MV-4-11 (cell line): ENCODE measurements at regions not wholly inside any gene's neighbourhood (a gene's known extent, or its start where the extent isn't known, plus 50 kb on each side); places are given as distances from the start of the nearest gene placed in this dataset.
"Not testable (repeated sequence)": the region's sequence is repeated elsewhere in the genome, so short reads cannot be mapped to it uniquely, and the experiment has no call there.

Experiments used
- DNase-seq: peaks from one replicate; lab custom pipeline; 2025; lab: John Stamatoyannopoulos, UW

DNA sequence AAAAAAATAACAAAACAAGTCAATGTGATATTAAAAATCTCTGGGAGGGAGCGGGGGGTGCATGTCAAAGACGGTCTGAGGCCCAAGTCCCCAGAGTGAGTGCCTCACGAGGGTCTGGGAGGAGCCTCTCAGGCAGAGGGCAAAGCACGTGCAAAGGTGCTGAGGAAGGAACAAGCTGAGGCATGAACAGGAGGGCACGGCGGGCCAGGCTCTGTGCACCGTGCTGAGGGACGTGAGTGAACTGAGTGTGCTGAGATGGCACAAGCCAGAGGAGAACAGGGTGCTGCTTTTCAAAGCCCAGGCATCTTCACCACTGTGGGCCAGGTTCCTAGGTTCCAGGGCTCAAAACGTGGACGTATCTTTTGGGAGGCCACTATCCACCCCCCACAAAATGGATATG is 142.1 kb upstream of the PHACTR3 start:
- DNase-seq = no peak

DNA sequence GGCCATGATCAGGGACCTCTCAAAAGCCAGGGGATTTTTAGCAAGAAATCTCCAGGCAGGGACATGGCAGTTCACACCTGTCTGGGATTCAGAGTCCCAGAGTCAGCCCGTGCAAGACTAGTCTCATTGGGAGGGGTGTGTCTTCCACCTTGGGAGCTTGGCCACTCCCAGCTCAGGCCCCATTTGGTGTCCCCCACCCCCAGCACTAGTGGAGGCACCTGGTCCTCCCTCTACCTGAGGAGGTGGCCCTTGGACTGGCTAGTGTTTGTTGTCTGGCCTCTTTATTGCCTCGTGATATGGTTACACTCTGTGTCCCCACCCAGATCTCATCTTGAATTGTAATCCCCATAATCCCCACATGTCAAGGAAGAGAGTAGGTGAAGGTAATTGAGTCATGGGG is 140.8 kb upstream of the PHACTR3 start:
- no peak for DNase-seq

DNA sequence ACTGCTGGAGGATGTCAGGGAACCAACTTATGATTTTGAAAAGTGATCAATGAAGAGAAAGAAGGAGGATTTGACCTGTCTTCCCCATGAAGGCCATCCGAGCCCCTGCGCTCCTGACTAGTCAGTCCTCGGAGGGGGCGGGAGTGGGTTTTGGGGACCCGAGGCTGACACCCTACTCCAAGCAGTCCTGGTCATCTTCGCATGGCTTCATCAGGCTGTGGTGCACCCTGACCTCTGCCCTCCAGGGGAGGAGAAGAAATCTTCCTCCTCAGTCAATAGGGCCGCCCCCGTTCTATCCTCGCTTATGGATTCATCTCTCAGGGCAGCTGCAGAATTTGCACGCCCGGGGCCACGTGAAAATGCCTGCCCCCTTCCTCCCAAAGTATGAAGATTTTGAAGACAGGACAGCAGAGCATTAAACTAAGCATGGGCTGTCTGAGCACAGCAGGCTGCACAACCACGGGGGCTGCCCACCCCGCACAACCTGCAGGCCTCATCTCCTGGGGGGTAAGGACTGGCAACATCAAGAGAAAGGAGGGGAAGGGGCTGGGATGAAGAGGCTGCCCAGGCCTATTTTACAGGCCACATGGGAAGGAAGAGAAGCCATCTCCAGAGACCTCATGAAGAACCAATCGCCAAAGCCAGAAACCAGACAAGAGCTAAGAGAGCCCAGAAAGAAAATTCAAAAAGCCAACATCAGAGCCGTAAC is 138.1 kb upstream of the PHACTR3 start:
- no peak for DNase-seq

DNA sequence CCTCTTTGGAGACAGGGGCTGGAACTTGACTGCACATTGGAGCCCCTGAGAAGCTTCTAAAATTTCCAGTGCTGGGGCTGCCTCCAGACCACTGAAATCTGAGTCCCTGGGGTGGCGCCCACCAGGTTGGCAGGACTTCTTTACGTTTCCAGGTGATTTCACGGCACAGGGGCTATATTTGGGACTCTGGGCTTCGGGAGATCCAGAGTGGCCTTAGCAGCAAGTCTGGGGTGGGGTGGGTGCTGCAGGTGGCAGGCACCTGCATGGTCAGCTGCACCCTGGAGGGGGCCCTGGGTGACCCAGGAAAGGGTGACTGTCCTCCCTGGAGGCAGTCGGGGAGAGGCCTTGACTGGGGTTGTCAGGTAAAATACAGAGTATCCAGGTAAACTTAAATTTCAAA is 135.5 kb upstream of the PHACTR3 start:
- DNase-seq = no peak

DNA sequence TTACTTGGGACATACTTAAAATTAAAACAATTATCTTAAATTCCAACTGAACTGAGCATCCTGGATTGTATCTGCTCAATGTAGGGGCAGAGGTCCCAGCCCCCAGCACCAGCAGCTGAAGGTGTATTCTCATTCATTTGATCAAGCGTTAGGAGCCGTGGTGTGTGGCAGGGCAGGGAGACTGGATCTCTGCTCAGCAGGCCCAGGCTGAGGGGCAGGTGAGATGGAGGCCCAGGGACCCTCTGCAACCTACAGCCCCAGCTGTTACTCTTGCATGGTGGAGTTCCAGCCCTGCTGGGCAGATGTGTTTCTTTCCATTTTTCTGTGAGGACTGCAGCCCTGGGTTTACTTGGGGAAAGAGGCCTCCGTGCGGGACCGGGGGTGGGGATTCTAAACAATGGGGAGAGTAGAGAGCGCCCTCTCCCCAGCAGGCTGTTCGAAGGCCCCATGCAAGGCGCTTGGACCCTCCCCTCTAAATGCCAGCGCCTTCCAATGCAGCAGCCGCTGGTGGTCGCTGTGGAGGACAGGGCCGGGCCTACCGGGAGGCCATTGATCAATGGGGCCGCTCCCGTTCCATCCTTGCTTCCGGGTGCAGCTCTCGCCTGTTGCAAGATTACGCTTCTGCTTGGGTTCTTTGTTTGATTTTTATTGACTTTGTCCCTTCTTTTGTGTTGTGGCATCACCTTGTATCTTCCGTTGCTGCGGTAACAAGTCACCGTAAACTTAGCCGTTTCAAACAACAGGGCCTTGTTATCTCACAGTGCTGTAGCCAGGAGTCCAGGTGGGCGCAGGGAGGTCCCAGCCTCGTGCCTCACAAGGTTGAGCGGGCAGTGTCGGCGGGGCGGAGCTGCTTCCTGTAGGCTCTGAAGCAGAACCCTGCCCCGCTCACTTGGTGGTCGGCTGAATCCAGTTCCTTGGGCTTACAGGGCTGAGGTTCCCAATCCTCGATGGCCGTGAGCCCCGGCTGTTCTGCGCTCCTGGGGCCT is 134.8 kb upstream of the PHACTR3 start:
- DNase-seq = no peak

DNA sequence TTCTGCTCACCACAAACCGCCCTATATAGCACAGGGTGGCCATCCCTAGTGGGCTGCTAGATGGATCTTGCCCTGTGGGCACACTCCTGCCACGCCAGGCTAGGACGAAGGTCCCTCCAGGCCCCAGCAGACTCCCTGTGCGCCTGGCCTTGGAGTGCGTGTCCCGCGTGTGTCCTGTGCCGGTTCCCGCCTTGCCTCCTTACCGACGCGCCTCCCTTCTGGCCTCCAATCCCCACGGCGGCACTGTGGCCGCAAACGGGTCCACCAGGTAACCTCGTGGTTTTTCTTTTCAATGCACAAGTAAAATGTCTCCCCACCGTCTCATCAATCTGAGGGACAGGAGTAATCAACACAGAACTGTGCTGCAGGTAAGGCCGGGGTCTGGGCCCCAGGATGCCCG is 133.8 kb upstream of the PHACTR3 start:
- DNase-seq = no peak

DNA sequence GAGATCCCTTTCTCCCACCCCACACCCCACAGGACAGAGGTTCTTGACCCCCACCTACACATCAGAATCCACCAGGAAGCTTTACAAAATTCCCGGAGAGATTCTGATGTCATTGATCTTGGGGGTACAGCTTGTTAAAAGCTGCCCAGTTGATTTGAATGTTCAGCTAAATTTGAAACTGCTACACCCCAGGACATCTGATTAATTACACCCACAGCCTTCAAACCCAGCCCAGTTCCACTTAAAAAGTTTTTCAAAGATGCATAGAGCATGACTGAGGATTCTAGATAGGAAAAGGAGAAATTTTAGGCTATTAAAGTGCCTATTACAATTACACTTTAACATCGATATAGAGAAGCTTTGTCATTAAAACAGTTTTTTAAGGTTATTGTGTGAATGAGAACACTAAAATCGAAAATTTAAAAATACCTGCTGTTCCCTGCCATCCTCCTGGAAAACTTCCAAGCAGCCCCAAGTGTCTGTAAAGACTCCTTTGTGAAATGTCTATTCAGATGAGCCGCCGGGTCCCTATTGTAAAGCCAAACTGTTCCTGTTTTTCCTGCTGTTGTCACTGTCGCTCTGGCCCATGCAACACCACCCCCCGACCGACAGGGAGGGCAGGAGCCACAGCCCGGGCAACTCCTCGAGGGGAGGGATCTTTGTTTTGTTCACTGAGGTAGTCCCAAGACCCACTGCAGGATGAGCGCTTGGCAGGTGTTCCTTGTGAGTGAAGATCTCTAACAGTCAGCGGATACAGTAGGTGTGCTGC is 132.5 kb upstream of the PHACTR3 start:
- DNase-seq = no peak

DNA sequence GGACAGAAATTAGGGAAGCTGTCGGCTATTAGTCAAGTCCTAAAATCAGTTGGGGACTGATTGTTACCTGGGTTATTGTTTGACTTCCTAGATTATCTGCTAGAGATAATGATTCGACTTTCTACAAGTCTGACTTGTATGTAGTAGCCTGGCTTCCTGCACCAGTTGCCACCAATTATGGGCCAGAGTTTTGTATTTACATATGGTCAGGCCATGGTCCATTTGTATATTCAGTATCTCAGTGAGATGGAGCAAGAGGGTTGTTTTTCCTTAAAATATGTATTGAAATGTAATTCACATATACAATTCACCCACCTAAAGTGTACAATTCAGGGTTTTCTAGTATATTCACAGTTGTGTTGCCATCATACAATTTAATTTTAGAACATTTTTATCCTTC is 130.6 kb upstream of the PHACTR3 start:
- no peak for DNase-seq

DNA sequence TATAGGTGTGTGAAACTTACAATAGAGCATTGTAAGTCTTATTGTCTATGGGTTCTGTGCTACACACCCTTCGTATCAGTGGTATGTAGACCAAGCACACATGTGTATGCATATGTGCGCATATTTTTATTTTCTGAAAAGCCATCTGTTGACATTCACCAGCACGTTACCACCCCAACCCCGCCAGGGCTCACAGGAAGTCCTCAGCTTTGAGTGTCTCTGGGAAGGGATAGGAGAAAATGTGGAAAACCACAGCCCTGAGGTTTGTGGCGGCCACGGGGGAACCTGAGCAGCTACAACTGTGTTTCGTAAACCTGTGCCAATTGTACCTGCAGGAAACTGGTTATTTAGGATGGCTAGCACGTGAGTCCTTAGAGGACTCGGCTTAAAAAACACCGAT is 123.3 kb upstream of the PHACTR3 start:
- DNase-seq = no peak

DNA sequence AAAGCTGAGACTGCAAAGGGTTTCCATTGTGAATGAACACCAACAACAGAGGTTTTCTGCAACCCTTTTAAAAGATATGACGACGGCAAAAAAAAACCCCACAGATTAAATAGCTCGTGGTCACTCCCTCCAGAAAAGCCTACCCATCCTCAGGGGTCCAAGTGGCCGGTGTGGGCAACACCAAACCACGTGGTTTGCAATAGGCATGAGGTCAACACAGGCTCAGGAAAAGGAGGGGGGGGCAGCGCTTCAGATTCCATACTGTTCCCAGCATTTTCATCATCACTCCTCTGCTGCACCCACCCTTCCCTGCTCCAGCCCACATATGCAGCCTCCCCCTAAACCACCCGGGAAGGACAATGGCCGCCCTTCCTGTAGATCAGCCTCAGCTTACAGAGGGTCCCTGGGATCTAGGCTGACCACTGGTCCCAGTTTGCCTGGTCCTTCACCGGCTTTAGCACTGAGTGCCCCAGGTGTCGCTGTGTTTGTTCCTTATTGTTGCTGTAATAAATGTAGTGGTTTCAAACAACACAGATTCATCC is 122.8 kb upstream of the PHACTR3 start:
- no peak for DNase-seq

DNA sequence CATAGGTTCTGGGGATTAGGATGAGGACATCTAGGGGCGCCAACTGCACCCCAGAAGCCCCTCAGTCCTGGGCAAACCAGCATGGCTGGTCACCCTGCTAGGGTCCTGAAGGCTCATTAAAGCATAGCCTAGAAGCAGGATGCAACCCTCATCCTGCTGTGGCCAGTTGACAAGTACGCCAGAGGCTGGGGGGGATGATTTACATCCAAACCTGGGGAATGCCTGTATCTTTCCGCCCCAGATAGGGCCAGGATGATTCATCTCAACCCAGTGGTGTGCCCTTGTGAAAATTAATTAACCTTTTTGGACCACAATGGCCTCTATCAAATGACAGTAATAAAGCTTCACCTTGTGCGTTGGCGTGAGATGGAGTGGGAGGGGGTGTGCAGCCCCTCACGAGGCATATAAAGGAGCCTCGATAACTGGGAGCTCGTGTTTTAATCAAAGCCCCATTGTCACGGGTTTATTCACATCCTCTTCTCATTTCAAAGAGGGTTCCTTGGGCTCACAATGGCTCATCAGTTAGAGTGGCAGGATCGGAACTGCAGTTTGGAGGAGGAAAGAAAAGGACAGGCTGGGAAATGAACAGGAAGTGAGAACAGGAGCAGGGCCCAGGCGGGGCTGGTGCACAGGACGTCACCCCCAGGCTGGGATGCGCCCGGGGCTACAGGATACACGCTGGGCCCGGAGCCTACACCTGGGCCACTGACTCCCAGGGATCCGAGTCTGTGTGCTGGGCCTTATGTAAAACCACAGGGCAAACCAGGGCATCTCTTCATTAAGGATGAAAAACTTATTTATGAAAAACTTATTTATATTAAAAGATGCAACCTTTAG is 121.8 kb upstream of the PHACTR3 start:
- no peak for DNase-seq

DNA sequence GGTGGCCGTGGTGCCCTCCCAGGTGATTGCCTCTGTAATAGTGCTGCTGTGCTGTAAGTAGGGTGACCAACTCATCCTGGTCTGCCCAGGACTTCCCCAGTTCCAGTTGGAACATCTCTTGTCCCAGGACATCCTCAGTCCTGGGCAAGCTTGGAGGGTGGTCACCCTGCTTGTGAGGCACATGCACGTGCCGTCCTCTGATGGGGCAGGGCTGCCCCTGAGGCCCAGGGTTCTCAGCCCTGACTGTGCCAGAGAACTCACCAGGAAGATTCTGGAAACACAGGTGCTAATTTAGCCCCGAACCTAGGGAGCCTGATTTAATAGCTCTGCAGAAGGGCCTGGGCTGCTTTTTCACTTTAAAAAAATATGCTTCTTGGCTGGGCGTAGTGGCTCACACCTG is 120.9 kb upstream of the PHACTR3 start:
- DNase-seq = no peak

DNA sequence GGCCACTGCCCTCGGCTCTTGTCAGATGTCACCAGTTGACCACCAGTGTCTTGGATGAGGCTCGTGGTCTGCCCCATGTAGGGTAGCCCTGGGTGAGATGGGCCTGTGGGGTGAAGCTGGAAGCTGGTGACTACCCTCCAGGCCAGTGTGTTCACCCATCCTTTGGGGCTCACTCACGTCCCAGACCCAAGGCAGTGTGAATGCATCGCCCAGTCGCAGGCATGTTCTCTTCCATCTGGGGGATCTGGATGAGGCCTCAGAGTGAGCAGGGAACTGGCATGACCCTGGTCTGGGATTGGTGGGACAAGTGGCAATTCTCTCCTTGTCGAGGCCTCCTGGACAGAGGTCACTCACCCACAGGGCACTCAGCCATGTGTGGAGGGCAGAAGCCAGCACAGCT is 120.1 kb upstream of the PHACTR3 start:
- no peak for DNase-seq

DNA sequence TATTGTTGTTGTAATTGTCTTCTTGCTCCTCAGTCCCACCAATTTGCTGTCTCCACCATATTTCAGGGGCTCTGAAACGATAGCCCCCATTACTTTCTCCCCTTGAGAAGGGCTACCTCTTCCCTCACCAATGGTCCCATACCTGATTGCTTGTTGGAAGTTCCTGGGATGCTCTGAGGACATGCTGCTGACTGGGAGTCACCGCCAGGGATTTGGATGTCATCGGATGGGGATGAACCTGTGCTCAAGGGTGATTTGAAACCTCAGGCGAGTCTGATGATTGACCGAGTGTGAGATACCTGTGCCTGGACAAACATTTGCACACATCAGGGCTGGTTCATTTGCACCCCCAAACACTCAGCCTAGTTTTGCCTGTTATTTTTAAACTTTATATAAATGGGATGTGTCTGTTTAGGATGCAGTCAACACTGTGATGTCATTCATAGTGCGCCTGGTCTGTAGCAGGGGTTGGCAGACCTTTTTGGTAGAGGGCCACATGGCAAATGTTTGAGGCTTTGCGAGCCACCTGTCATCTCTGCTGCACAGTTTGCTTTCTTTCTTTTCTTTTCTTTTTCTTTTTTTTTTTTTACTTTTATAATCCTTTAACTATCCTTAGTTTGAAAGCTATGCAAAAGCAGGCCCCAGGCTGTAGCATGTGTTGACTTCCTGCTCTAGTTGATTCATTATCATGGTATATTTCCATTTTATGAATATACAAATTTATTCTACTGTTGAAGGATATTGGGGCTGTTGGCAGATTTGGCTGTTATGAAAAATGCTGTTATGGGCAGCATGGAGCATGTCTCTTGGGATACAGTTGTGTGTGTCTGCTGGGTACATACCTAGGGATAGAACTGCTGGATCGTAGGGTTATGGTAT is 118.5 kb upstream of the PHACTR3 start:
- no peak for DNase-seq

DNA sequence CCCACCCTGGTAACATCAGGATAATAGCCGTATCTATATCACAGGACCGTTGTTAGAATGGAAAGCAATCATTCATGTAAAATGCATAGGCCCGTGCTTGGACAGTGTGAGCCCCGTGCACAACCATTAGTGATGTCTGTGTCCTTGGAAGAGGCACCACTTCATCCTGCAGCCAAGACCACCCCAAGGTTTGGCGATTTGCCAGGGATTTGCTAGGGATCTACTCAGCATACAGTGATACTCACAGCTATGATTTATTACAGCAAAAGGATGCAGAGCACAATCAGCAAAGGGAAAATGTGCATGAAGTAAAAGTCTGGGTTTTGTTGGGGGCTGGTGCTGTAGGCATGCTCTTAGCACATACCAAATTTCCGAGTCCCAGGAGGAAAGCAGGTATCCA is 115.9 kb upstream of the PHACTR3 start:
- DNase-seq = not testable (repeated sequence)

DNA sequence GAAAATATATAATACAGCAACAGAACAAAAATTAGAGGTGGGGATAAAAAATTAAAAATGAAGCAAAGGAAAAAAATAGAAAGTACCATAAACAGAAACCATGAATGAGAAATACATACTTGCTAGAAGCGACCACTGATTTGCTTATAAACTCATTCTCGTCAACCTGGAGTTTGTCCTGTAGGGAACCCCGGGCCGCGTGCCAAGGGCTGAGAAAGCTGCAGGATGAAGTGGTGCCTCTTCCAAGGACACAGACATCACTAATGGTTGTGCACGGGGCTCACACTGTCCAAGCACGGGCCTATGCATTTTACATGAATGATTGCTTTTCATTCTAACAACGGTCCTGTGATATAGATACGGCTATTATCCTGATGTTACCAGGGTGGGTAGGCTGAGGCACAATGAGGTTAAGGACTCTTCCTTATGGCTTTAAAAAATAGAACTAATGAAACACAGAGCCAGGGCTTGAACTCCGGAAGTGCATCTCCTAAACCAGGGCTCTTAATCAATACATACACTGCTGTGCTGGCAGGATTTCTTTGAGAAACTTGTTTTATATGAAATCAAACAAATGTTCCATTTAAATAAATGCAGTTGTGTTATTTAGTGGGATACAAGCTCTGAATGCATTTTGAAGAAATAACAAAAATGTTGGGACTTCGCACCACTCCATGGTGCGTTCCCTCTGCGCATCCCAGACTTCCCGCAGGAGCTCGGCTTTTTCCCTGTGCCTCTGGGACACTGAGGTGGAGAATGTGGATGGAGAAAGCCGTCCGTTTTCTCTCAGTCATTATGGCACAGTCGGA is 113.9 kb upstream of the PHACTR3 start:
- DNase-seq = not testable (repeated sequence)

DNA sequence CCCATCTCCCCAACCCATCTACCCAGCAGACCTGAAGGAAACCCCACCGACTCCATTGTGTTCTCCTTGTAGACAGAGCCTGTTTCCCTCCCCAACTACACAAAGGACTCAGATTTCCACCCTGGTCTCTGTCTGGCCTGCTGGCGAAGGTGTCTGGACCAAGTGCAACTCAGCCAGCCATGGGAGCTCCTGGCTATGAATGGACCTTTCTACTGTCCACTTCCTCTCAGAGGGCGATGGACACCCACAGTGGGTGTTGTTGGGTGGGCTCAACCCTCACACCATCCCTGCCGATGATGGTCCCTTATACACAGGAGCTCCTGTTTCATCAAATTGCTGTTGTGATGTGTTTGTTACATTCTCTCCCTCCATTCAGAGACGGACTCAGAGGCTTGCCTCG is 112.5 kb upstream of the PHACTR3 start:
- no peak for DNase-seq

DNA sequence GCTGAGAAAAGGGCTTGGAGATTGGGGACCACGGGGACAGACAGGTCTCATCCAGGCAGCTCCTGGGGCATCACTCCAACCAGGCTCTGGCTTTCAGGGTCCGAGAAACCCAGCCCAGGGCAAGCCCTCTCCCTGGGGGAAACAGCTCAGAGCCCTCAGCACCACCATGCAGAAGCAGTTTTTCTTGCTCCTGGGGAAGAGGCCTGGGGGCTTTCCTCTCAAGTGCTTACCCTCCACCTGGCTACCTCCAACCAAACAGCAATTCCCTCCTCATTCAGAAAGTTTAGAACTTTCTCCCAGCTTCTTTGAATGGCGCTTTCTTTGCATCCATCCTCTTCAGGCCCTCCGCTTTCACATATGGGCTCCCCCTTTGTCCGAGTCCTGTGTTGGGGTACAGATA is 110.4 kb upstream of the PHACTR3 start:
- no peak for DNase-seq

DNA sequence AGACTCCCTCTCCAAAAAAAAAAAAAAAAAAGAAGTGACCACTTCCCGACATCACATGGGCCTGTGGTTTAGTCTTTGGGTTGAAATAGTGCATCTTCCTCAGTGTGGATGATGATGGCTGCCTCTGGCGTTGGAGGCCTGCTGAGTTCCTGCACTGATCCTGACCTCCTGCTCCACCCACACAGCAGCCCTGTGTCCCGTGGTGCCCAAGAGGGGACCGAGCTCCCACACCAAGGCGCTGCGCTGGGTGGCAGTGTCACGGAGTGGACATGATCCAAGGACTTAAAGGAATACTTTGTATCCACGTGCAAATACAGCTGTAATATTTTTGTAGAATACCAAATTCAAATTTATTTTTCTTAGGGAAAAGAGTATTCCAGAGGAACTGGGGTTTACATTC is 109.2 kb upstream of the PHACTR3 start:
- peak; percentile 12 for DNase-seq
